IMR-90 (cell line): ENCODE measurements at regions not wholly inside any gene's neighbourhood (a gene's known extent, or its start where the extent isn't known, plus 50 kb on each side); places are given as distances from the start of the nearest gene placed in this dataset.

Experiments used
- ATAC-seq: fragments of 200-7000 bp; cut with Tn5 transposase; 2 replicates; pipeline ENCODE4 v1.9.1; 2020; ENCODE audit warnings: low read depth, mild to moderate bottlenecking, moderate library complexity
- BruUV-seq: library from RNA; stranded (reverse); fragments of 400-500 nt; replicated peaks from 2 replicates; lab custom pipeline; 2021; lab: Mats Ljungman, UMichigan
- CTCF ChIA-PET: fragments of 300-600 bp; formaldehyde crosslinking; extraction: SDS; loops from one replicate; lab custom pipeline; 2021; ENCODE audit warnings: antibody characterized with exemption; lab: Yijun Ruan, JAX
- POLR2A ChIA-PET: fragments of 300-600 bp; sonication (Branson Sonifier 250); formaldehyde crosslinking; loops from one replicate; lab custom pipeline; 2022; ENCODE audit warnings: antibody characterized with exemption; ENCODE audit not compliant: unreplicated experiment; lab: Charles Lee
- DNase-seq: peaks from one replicate; pipeline ENCODE4 v3.0.0; 2013
- H2AFZ ChIP-seq: replicated peaks from 2 replicates; pipeline ENCODE3; 2013; ENCODE audit warnings: low read length, mild to moderate bottlenecking; ENCODE audit not compliant: poor library complexity
- H2AK5ac ChIP-seq: 2 replicates; pipeline ENCODE4 v1.6.1; 2013; ENCODE audit warnings: low read depth, low read length, inconsistent platforms
- H2AK9ac ChIP-seq: replicated peaks from 2 replicates; pipeline ENCODE3; 2013; ENCODE audit warnings: mild to moderate bottlenecking, low read depth, low read length, moderate library complexity; ENCODE audit not compliant: poor library complexity
- H2BK120ac ChIP-seq: 2 replicates; pipeline ENCODE4 v1.6.1; 2013; ENCODE audit warnings: low read depth, low read length, inconsistent platforms
- H2BK15ac ChIP-seq: 3 replicates; pipeline ENCODE4 v1.6.1; 2013; ENCODE audit warnings: low read depth, low read length, inconsistent platforms
- H2BK20ac ChIP-seq: 2 replicates; pipeline ENCODE4 v1.6.1; 2013; ENCODE audit warnings: low read depth, mild to moderate bottlenecking, inconsistent platforms, low read length, moderate library complexity
- H2BK5ac ChIP-seq: 2 replicates; pipeline ENCODE4 v1.6.1; 2013; ENCODE audit warnings: mild to moderate bottlenecking, low read depth, low read length, inconsistent platforms; ENCODE audit not compliant: poor library complexity, severe bottlenecking
- H3K14ac ChIP-seq: replicated peaks from 2 replicates; pipeline ENCODE4 v1.6.1; 2013; ENCODE audit warnings: low read depth, low read length, inconsistent platforms
- H3K18ac ChIP-seq: 2 replicates; pipeline ENCODE4 v1.6.1; 2013; ENCODE audit warnings: low read depth, low read length, control low read depth
- H3K23ac ChIP-seq: 2 replicates; pipeline ENCODE4 v1.6.1; 2013; ENCODE audit warnings: low read depth, low read length, inconsistent platforms
- H3K27ac ChIP-seq: 2 replicates; pipeline ENCODE4 v1.5.1; 2013; ENCODE audit warnings: mild to moderate bottlenecking, control low read depth, low read length; ENCODE audit not compliant: insufficient read depth
- H3K27me3 ChIP-seq: 2 replicates; pipeline ENCODE4 v1.6.1; 2013; ENCODE audit warnings: low read length; ENCODE audit not compliant: control insufficient read depth, insufficient read depth
- H3K36me3 ChIP-seq: 2 replicates; pipeline ENCODE4 v1.6.1; 2013; ENCODE audit warnings: low read length, mixed read lengths; ENCODE audit not compliant: control insufficient read depth, insufficient read depth
- H3K4ac ChIP-seq: 2 replicates; pipeline ENCODE4 v1.6.1; 2013; ENCODE audit warnings: low read depth, low read length, inconsistent platforms
- H3K4me1 ChIP-seq: 2 replicates; pipeline ENCODE4 v1.6.1; 2013; ENCODE audit warnings: low read length, mixed read lengths; ENCODE audit not compliant: control insufficient read depth, insufficient read depth
- H3K4me2 ChIP-seq: 2 replicates; pipeline ENCODE4 v1.6.1; 2013; ENCODE audit warnings: low read depth, mild to moderate bottlenecking, control low read depth, low read length, moderate library complexity
- H3K4me3 ChIP-seq: 2 replicates; pipeline ENCODE4 v1.5.1; 2013; ENCODE audit warnings: low read depth, mild to moderate bottlenecking, control low read depth, low read length, moderate library complexity; ENCODE audit not compliant: insufficient read depth
- H3K56ac ChIP-seq: 2 replicates; pipeline ENCODE4 v1.6.1; 2013; ENCODE audit warnings: low read length, inconsistent platforms; ENCODE audit not compliant: insufficient read depth; ENCODE audit errors: extremely low read depth
- H3K79me1 ChIP-seq, 2 experiments: 2 replicates each; pipeline ENCODE4 v1.6.1; 2013; ENCODE audit warnings: low read length in 2 of 2, inconsistent platforms in 1 of 2, low read depth in 1 of 2
- H3K9ac ChIP-seq: 2 replicates; pipeline ENCODE4 v1.6.1; 2013; ENCODE audit warnings: low read depth, low read length, control low read depth
- H3K9me1 ChIP-seq: 2 replicates; pipeline ENCODE4 v1.6.1; 2013; ENCODE audit warnings: low read length, inconsistent platforms; ENCODE audit not compliant: insufficient read depth
- H3K9me3 ChIP-seq: 2 replicates; pipeline ENCODE4 v1.6.1; 2013; ENCODE audit warnings: low read length; ENCODE audit not compliant: control insufficient read depth, insufficient read depth
- H4K20me1 ChIP-seq: 2 replicates; pipeline ENCODE4 v1.6.1; 2013; ENCODE audit warnings: low read length, inconsistent platforms; ENCODE audit not compliant: insufficient read depth
- H4K5ac ChIP-seq: 2 replicates; pipeline ENCODE4 v1.6.1; 2013; ENCODE audit warnings: mild to moderate bottlenecking, low read depth, low read length, control low read depth
- H4K8ac ChIP-seq, 2 experiments: 2 replicates each; pipeline ENCODE4 v1.6.1; 2013; ENCODE audit warnings: low read depth in 2 of 2, low read length in 2 of 2, control low read depth in 1 of 2, inconsistent platforms in 1 of 2
- H4K91ac ChIP-seq: 2 replicates; pipeline ENCODE4 v1.6.1; 2013; ENCODE audit warnings: low read depth, low read length, inconsistent platforms; ENCODE audit not compliant: insufficient read depth
- POLR2A ChIP-seq: IDR thresholded peaks from 2 replicates; pipeline ENCODE4 v1.6.1; 2012; ENCODE audit warnings: mild to moderate bottlenecking, low read depth, low read length
- dilution Hi-C: fragments of 300-500 bp; cut with HindIII; formaldehyde crosslinking; loops from one replicate; pipeline ENCODE4 v1.14.3; 2018; ENCODE audit warnings: low sequenced_read_pairs; ENCODE audit not compliant: unreplicated experiment
- in situ Hi-C: fragments of 300-500 bp; cut with MboI; formaldehyde crosslinking; loops from 3 replicates; pipeline ENCODE4 v1.14.3; 2019; ENCODE audit warnings: low sequenced_read_pairs, inconsistent platforms, mixed read lengths
- intact Hi-C: fragments of 100-400 bp; cut with micrococcal nuclease; formaldehyde crosslinking; loops from 2 replicates; pipeline ENCODE4 v1.10.0; 2022

- Histone ChIP-seq H2AFZ (peak overlapping the region; percentile 65), H3K79me1 (no peaks in the 10 kb centered on the region), H2BK20ac (peak overlapping the region; percentile 73), H3K4me2 (no peak overlapping the region), H3K4me3 (no peak overlapping the region), H3K4me1 (peaks cover 7% of the 10 kb centered on the region), H4K8ac (peak overlapping the region in 1 of 2 experiments; percentile 63; a peak in 2 of 4 replicates), H4K91ac (peak overlapping the region; percentile 19; the same call in 1 of the 2 replicates), H3K9me1 (peaks cover 4% of the 10 kb centered on the region), H2AK9ac (no peak overlapping the region), H2BK120ac (peak overlapping the region; percentile 77; the same call in 1 of the 2 replicates), H3K9me3 (peaks cover 2% of the 10 kb centered on the region; the same call in 1 of the 2 replicates), H3K36me3 (no peaks in the 10 kb centered on the region), H3K9ac (no peak overlapping the region), H3K4ac (peak overlapping the region; percentile 72), H4K5ac (peak overlapping the region; percentile 2; the same call in 1 of the 2 replicates), H3K56ac (no peak overlapping the region), H3K18ac (no peak overlapping the region), H2BK5ac (no peak overlapping the region), H3K23ac (no peak overlapping the region), H3K27me3 (no peaks in the 10 kb centered on the region), H2BK15ac (peak overlapping the region; percentile 67; the same call in 1 of the 3 replicates), H4K20me1 (no peaks in the 10 kb centered on the region), H3K14ac (0 out of 2 replicates have a peak overlapping the region, but pooled peaks have one; percentile 55), H2AK5ac (peak overlapping the region; percentile 73), H3K27ac (no peak overlapping the region)
- ATAC-seq (no peak), DNase-seq (no peak)
- BruUV-seq: no TSS peak
- TF ChIP-seq POLR2A: no peak
- CTCF ChIA-PET: no interaction called here
- in situ Hi-C loops: no loop called here
- dilution Hi-C loops: no loop called here
- POLR2A ChIA-PET: no interaction called here
- intact Hi-C loops: no loop called here
Measured at GRCh38 chr3:34000301-34000700, 201.9 kb downstream of the PDCD6IP start.
